Osteocyte (in vitro differentiated cells): ENCODE measurements at regions not wholly inside any gene's neighbourhood (a gene's known extent, or its start where the extent isn't known, plus 50 kb on each side); places are given as distances from the start of the nearest gene placed in this dataset.

Experiments
- DNase-seq: peaks from one replicate; pipeline ENCODE4 v3.0.0; 2021; ENCODE audit warnings: mixed read lengths; ENCODE audit not compliant: unreplicated experiment; ENCODE audit errors: extremely low spot score
- H3K27ac Mint-ChIP-seq: one replicate; pipeline ENCODE4 v1.8.0; 2021; ENCODE audit warnings: mild to moderate bottlenecking, mixed read lengths; ENCODE audit not compliant: unreplicated experiment
- H3K27me3 Mint-ChIP-seq: one replicate; pipeline ENCODE4 v1.8.0; 2021; ENCODE audit warnings: mixed read lengths; ENCODE audit not compliant: unreplicated experiment
- H3K36me3 Mint-ChIP-seq: one replicate; pipeline ENCODE4 v1.8.0; 2021; ENCODE audit warnings: mixed read lengths; ENCODE audit not compliant: unreplicated experiment
- H3K4me1 Mint-ChIP-seq: one replicate; pipeline ENCODE4 v1.8.0; 2021; ENCODE audit warnings: mixed read lengths; ENCODE audit not compliant: unreplicated experiment
- H3K4me3 Mint-ChIP-seq: one replicate; pipeline ENCODE4 v1.8.0; 2021; ENCODE audit warnings: mild to moderate bottlenecking, moderate library complexity, mixed read lengths; ENCODE audit not compliant: unreplicated experiment
- H3K9me3 Mint-ChIP-seq: one replicate; pipeline ENCODE4 v1.8.0; 2021; ENCODE audit warnings: mixed read lengths; ENCODE audit not compliant: unreplicated experiment
- CTCF ChIP-seq: fragments of 200-600 bp; sonication (generic); IDR thresholded peaks from 2 replicates; pipeline ENCODE4 v1.5.0; 2021; ENCODE audit warnings: antibody characterized with exemption, mild to moderate bottlenecking, moderate library complexity

- peaks cover 23% of the 10 kb centered on the region for H3K9me3 Mint-ChIP-seq
Observed at GRCh38 chr2:223396993-223397392, 205.2 kb downstream of the SCG2 start.

GRCh38 chr2:223399357-223399957 lies 202.7 kb downstream of the SCG2 start:
- Mint-ChIP-seq H3K27ac (no peak overlapping the region), H3K4me1 (no peaks in the 10 kb centered on the region), H3K9me3 (peaks cover 13% of the 10 kb centered on the region), H3K36me3 (peaks cover 3% of the 10 kb centered on the region), H3K4me3 (no peak overlapping the region), H3K27me3 (no peaks in the 10 kb centered on the region)
- TF ChIP-seq CTCF = no peak
- DNase-seq = no peak

More at GRCh38 chr2:223396993-223397392, 205.2 kb downstream of the SCG2 start:
- no peak overlapping the region for H3K4me3 Mint-ChIP-seq
- H3K36me3 Mint-ChIP-seq = peaks cover 3% of the 10 kb centered on the region
- no peaks in the 10 kb centered on the region for H3K27me3 Mint-ChIP-seq
- DNase-seq = no peak
- H3K27ac Mint-ChIP-seq = no peak overlapping the region
- no peaks in the 10 kb centered on the region for H3K4me1 Mint-ChIP-seq
- TF ChIP-seq CTCF = no peak

DNA sequence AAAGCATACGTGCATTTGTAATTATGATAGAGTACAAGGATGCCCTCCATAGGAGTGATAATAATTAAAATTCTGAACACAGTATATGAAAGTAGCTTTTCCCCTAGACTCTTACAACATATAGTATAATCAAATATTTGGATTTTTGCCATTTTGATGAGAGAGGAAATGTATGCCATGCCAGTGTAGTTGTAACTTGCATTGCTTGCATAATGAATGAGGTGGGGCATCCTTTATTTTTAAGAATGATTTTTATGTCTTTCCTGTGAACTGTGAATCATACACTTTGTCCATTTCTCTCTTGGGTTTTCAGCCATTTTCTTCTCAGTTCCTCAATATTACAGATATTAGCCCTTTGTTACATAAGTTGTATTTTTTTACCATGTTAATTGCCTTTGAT lies 197.5 kb downstream of the SCG2 start:
- Mint-ChIP-seq H3K4me1 (no peaks in the 10 kb centered on the region), H3K36me3 (no peaks in the 10 kb centered on the region), H3K4me3 (no peak overlapping the region), H3K27me3 (no peaks in the 10 kb centered on the region), H3K9me3 (no peaks in the 10 kb centered on the region), H3K27ac (no peak overlapping the region)
- no peak for TF ChIP-seq CTCF
- no peak for DNase-seq

- Mint-ChIP-seq H3K9me3 (no peaks in the 10 kb centered on the region), H3K27ac (peak overlapping the region; percentile 73)
- DNase-seq = no peak
Observed at GRCh38 chr2:223414646-223415045, 187.5 kb downstream of the SCG2 start.

GRCh38 chr2:223415071-223415470 lies 187.1 kb downstream of the SCG2 start:
- no peaks in the 10 kb centered on the region for H3K36me3 Mint-ChIP-seq
- peaks cover 14% of the 10 kb centered on the region for H3K4me1 Mint-ChIP-seq
- no peak overlapping the region for H3K4me3 Mint-ChIP-seq
- TF ChIP-seq CTCF = no peak
- DNase-seq = no peak
- no peaks in the 10 kb centered on the region for H3K27me3 Mint-ChIP-seq
- H3K27ac Mint-ChIP-seq = no peak overlapping the region
- no peaks in the 10 kb centered on the region for H3K9me3 Mint-ChIP-seq

More at GRCh38 chr2:223414646-223415045, 187.5 kb downstream of the SCG2 start:
- no peaks in the 10 kb centered on the region for H3K27me3 Mint-ChIP-seq
- H3K4me3 Mint-ChIP-seq = no peak overlapping the region
- H3K4me1 Mint-ChIP-seq = peaks cover 14% of the 10 kb centered on the region
- H3K36me3 Mint-ChIP-seq = no peaks in the 10 kb centered on the region
- no peak for TF ChIP-seq CTCF
